Colonic mucosa (tissue), 4 donors: ENCODE measurements at regions not wholly inside any gene's neighbourhood (a gene's known extent, or its start where the extent isn't known, plus 50 kb on each side); places are given as distances from the start of the nearest gene placed in this dataset.
"Not testable (repeated sequence)": the region's sequence is repeated elsewhere in the genome, so short reads cannot be mapped to it uniquely, and the experiment has no call there.

Experiments used
- DNase-seq: peaks from one replicate; pipeline ENCODE4 v3.0.0-alpha.2; 2020
- H3K27ac ChIP-seq: fragments of 200-600 bp; one replicate; pipeline ENCODE4 v1.8.0; 2021
- H3K27me3 ChIP-seq: fragments of 200-600 bp; one replicate; pipeline ENCODE4 v1.8.0; 2021
- H3K36me3 ChIP-seq: fragments of 200-600 bp; one replicate; pipeline ENCODE4 v1.8.0; 2021
- H3K4me1 ChIP-seq: fragments of 200-600 bp; one replicate; pipeline ENCODE4 v1.8.0; 2021; ENCODE audit warnings: mild to moderate bottlenecking
- H3K4me3 ChIP-seq: fragments of 200-600 bp; one replicate; pipeline ENCODE4 v1.8.0; 2021
- H3K9ac ChIP-seq, 2 donors: one replicate each; pipeline ENCODE4 v1.7.0; 2013; ENCODE audit warnings: control low read depth in 2 of 2, low read depth in 2 of 2, low read length in 2 of 2
- H3K9me3 ChIP-seq: fragments of 200-600 bp; one replicate; pipeline ENCODE4 v1.8.0; 2021
- intact Hi-C: fragments of 100-400 bp; cut with DNase I; formaldehyde crosslinking; loops from one replicate; pipeline ENCODE4 v1.14.1; 2022
- TF ChIP-seq, protein P1 (sequence below): fragments of 200-600 bp; IDR thresholded peaks from one replicate; pipeline ENCODE4 v1.8.0; 2022; ENCODE audit warnings: antibody characterized with exemption, mild to moderate bottlenecking
- donor health status: healthy.
- donor health status: DM: no; HTN: no; CAD: no.
- donor health status: DM: no; HTN: no; CAD: no.

GRCh38 chr5:17333755-17334154 lies 116.3 kb downstream of the BASP1 start:
- intact Hi-C loops: no loop called here

GRCh38 chr5:17336054-17336453 lies 118.6 kb downstream of the BASP1 start:
- Histone ChIP-seq H3K9me3 (no peaks in the 10 kb centered on the region), H3K4me3 (no peak overlapping the region), H3K36me3 (no peaks in the 10 kb centered on the region), H3K9ac (no peak overlapping the region), H3K27ac (no peak overlapping the region), H3K4me1 (no peaks in the 10 kb centered on the region), H3K27me3 (no peaks in the 10 kb centered on the region)
- TF ChIP-seq, protein P1, sequence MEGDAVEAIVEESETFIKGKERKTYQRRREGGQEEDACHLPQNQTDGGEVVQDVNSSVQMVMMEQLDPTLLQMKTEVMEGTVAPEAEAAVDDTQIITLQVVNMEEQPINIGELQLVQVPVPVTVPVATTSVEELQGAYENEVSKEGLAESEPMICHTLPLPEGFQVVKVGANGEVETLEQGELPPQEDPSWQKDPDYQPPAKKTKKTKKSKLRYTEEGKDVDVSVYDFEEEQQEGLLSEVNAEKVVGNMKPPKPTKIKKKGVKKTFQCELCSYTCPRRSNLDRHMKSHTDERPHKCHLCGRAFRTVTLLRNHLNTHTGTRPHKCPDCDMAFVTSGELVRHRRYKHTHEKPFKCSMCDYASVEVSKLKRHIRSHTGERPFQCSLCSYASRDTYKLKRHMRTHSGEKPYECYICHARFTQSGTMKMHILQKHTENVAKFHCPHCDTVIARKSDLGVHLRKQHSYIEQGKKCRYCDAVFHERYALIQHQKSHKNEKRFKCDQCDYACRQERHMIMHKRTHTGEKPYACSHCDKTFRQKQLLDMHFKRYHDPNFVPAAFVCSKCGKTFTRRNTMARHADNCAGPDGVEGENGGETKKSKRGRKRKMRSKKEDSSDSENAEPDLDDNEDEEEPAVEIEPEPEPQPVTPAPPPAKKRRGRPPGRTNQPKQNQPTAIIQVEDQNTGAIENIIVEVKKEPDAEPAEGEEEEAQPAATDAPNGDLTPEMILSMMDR: no peak
- no peak for DNase-seq
- intact Hi-C loops: no loop called here

More at GRCh38 chr5:17333755-17334154, 116.3 kb downstream of the BASP1 start:
- Histone ChIP-seq H3K4me3 (no peak overlapping the region), H3K36me3 (no peaks in the 10 kb centered on the region), H3K9ac (no peak overlapping the region), H3K27ac (no peak overlapping the region), H3K27me3 (no peaks in the 10 kb centered on the region), H3K9me3 (no peaks in the 10 kb centered on the region), H3K4me1 (no peaks in the 10 kb centered on the region)
- no peak for DNase-seq
- TF ChIP-seq, protein P1: no peak

- H3K27me3 ChIP-seq, H3K9me3 ChIP-seq, H3K4me1 ChIP-seq, H3K9ac ChIP-seq, intact Hi-C loops, DNase-seq, H3K36me3 ChIP-seq, H3K4me3 ChIP-seq, H3K27ac ChIP-seq: not testable (repeated sequence)
Observed at GRCh38 chr5:17336723-17337122, 119.3 kb downstream of the BASP1 start.

DNA sequence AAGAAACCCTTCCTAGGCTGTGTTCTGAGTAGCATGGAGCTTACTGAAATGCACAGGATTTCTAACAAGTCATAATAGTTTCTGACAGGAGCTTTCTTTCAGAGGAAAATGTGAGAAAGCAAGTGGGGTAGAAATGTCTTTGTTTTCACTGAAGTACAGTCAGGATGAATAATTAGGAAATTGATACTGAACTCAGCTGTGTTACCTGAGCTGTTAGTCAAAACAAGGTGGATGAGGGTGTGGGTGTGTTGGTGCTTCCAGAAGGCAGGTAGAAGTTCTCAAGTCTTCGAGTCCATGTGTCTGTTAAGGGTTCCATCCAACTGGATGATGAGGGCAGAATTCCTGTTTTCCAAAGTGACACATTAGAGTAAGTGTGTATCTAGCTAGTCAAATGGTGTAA lies 122.4 kb downstream of the BASP1 start:
- Histone ChIP-seq H3K27me3 (no peaks in the 10 kb centered on the region), H3K4me1 (no peaks in the 10 kb centered on the region), H3K9me3 (no peaks in the 10 kb centered on the region), H3K27ac (no peak overlapping the region), H3K9ac (no peak overlapping the region), H3K4me3 (no peak overlapping the region), H3K36me3 (no peaks in the 10 kb centered on the region)
- DNase-seq: no peak
- TF ChIP-seq, protein P1: no peak
- intact Hi-C loops: no loop called here

- TF ChIP-seq, protein P1: no peak
Observed at GRCh38 chr5:17340379-17340778, 122.9 kb downstream of the BASP1 start.

GRCh38 chr5:17340819-17341218 lies 123.4 kb downstream of the BASP1 start:
- H3K4me3 ChIP-seq: no peak overlapping the region
- no peak for DNase-seq
- H3K27ac ChIP-seq: no peak overlapping the region
- no peaks in the 10 kb centered on the region for H3K4me1 ChIP-seq
- H3K36me3 ChIP-seq: no peaks in the 10 kb centered on the region
- H3K27me3 ChIP-seq: no peaks in the 10 kb centered on the region
- intact Hi-C loops: no loop called here
- H3K9me3 ChIP-seq: no peaks in the 10 kb centered on the region
- no peak overlapping the region for H3K9ac ChIP-seq
- TF ChIP-seq, protein P1: no peak

More at GRCh38 chr5:17340379-17340778, 122.9 kb downstream of the BASP1 start:
- Histone ChIP-seq H3K4me3 (no peak overlapping the region), H3K9me3 (no peaks in the 10 kb centered on the region), H3K9ac (no peak overlapping the region), H3K36me3 (no peaks in the 10 kb centered on the region), H3K4me1 (no peaks in the 10 kb centered on the region), H3K27ac (no peak overlapping the region), H3K27me3 (no peaks in the 10 kb centered on the region)
- DNase-seq: no peak
- intact Hi-C loops: no loop called here
